GM12878 (cell line): ENCODE measurements at regions not wholly inside any gene's neighbourhood (a gene's known extent, or its start where the extent isn't known, plus 50 kb on each side); places are given as distances from the start of the nearest gene placed in this dataset.

ENCODE experiments used
- ATAC-seq: fragments of 200-7000 bp; cut with Tn5 transposase; 3 replicates; pipeline ENCODE4 v1.9.1; 2020; ENCODE audit warnings: mild to moderate bottlenecking, moderate library complexity
- BruUV-seq: library from RNA; stranded (reverse); fragments of 400-500 nt; replicated peaks from 2 replicates; lab custom pipeline; 2021; lab: Mats Ljungman, UMichigan
- CTCF ChIA-PET: fragments of 300-600 bp; sonication (Branson Sonifier 250); formaldehyde crosslinking; extraction: SDS; loops from one replicate; lab custom pipeline; 2021; ENCODE audit warnings: inconsistent platforms; lab: Yijun Ruan, JAX
- POLR2A ChIA-PET: fragments of 350-600 bp; formaldehyde crosslinking; extraction: SDS; loops from one replicate; lab custom pipeline; 2021; ENCODE audit warnings: inconsistent platforms; lab: Charles Lee
- RAD21 ChIA-PET: fragments of 300-600 bp; sonication (Branson Sonifier 250); formaldehyde crosslinking; loops from one replicate; lab custom pipeline; 2023; ENCODE audit warnings: antibody characterized with exemption; ENCODE audit not compliant: unreplicated experiment; lab: Charles Lee
- SMC1A ChIA-PET: fragments of 300-600 bp; sonication (Branson Sonifier 250); formaldehyde crosslinking; loops from one replicate; lab custom pipeline; 2023; ENCODE audit not compliant: unreplicated experiment, uncharacterized antibody; lab: Charles Lee
- DNase-seq: peaks from one replicate; pipeline ENCODE4 v3.0.0-alpha.2; 2011; ENCODE audit warnings: low read depth, low spot score
- FAIRE-seq: peaks from 3 replicates; lab custom pipeline; 2011; peaks lifted over from hg19 to GRCh38; lab: Jason Lieb, UNC
- H2AFZ ChIP-seq: 2 replicates; pipeline ENCODE4 v1.6.0; 2011; ENCODE audit warnings: low read depth, low read length, control low read depth; ENCODE audit not compliant: control insufficient read depth
- H3K27ac ChIP-seq: 2 replicates; pipeline ENCODE4 v1.5.1; 2011; ENCODE audit warnings: control low read depth; ENCODE audit not compliant: control insufficient read depth, insufficient read depth
- H3K27me3 ChIP-seq, 2 experiments: replicated peaks in 1 of 2; 2 replicates each; pipeline versions ENCODE4 v1.6.0 to v1.6.1; 2011; ENCODE audit warnings: low read length in 1 of 2; ENCODE audit not compliant: control insufficient read depth in 2 of 2, insufficient read depth in 2 of 2
- H3K36me3 ChIP-seq, 2 experiments: 2 replicates each; pipeline ENCODE4 v1.5.1; 2011; ENCODE audit warnings: low read length in 1 of 2; ENCODE audit not compliant: control insufficient read depth in 2 of 2, insufficient read depth in 2 of 2
- H3K4me1 ChIP-seq: 2 replicates; pipeline ENCODE4 v1.6.1; 2011; ENCODE audit warnings: mild to moderate bottlenecking, low read length, moderate library complexity, mixed read lengths; ENCODE audit not compliant: control insufficient read depth, insufficient read depth
- H3K4me2 ChIP-seq: 2 replicates; pipeline ENCODE4 v1.6.0; 2011; ENCODE audit warnings: control low read depth; ENCODE audit not compliant: control insufficient read depth, insufficient read depth
- H3K4me3 ChIP-seq: fragments of 200-600 bp; sonication (generic); 2 replicates; pipeline ENCODE4 v1.5.1; 2016
- H3K79me2 ChIP-seq: 2 replicates; pipeline ENCODE4 v1.6.0; 2011; ENCODE audit warnings: low read length; ENCODE audit not compliant: control insufficient read depth, insufficient read depth
- H3K9ac ChIP-seq: 2 replicates; pipeline ENCODE4 v1.8.0; 2011; ENCODE audit warnings: low read length, control low read depth, mixed read lengths; ENCODE audit not compliant: control insufficient read depth, insufficient read depth
- H3K9me3 ChIP-seq: replicated peaks from 3 replicates; pipeline ENCODE4 v1.5.1; 2011; ENCODE audit warnings: mild to moderate bottlenecking, low read length; ENCODE audit not compliant: control insufficient read depth, insufficient read depth
- H4K20me1 ChIP-seq: 2 replicates; pipeline ENCODE4 v1.6.0; 2011; ENCODE audit not compliant: control insufficient read depth, insufficient read depth
- CBX3 ChIP-seq: fragments of 200-600 bp; sonication (generic); IDR thresholded peaks from 2 replicates; pipeline ENCODE4 v1.6.1; 2016; ENCODE audit warnings: low read depth, borderline replicate concordance
- CHD2 ChIP-seq: IDR thresholded peaks from 2 replicates; pipeline ENCODE4 v1.6.1; 2011; ENCODE audit warnings: low read depth, low read length, improper control_type of control experiment, borderline replicate concordance
- ESRRA ChIP-seq: IDR thresholded peaks from 2 replicates; pipeline ENCODE4 v1.6.1; 2012; ENCODE audit warnings: mild to moderate bottlenecking, low read length, improper control_type of control experiment
- HSF1 ChIP-seq: fragments of 150-350 bp; IDR thresholded peaks from 2 replicates; pipeline ENCODE4 v1.6.1; 2014; ENCODE audit warnings: mild to moderate bottlenecking, low read depth, low read length
- IKZF1 ChIP-seq: fragments of 450-650 bp; conservative IDR thresholded peaks from 2 replicates; pipeline ENCODE4 v1.6.1; 2017; ENCODE audit warnings: antibody characterized with exemption, mild to moderate bottlenecking
- MXI1 ChIP-seq: fragments of 150-350 bp; IDR thresholded peaks from 2 replicates; pipeline ENCODE4 v1.6.1; 2011; ENCODE audit warnings: low read depth, mild to moderate bottlenecking, inconsistent platforms, low read length, improper control_type of control experiment
- RFX5 ChIP-seq: IDR thresholded peaks from 2 replicates; pipeline ENCODE4 v1.6.1; 2011; ENCODE audit warnings: low read depth, low read length, improper control_type of control experiment
- SIN3A ChIP-seq: IDR thresholded peaks from 2 replicates; pipeline ENCODE4 v1.6.1; 2012; ENCODE audit warnings: low read depth, low read length, improper control_type of control experiment
- SMAD1 ChIP-seq: fragments of 450-650 bp; IDR thresholded peaks from 2 replicates; pipeline ENCODE4 v1.6.1; 2018; ENCODE audit warnings: mild to moderate bottlenecking, low read depth; ENCODE audit not compliant: partially characterized antibody
- STAT3 ChIP-seq: IDR thresholded peaks from 2 replicates; pipeline ENCODE4 v1.6.1; 2011; ENCODE audit warnings: low read depth, low read length, improper control_type of control experiment
- TAF1 ChIP-seq: IDR thresholded peaks from 2 replicates; pipeline ENCODE4 v1.6.1; 2011; ENCODE audit warnings: mild to moderate bottlenecking, low read depth, low read length, borderline replicate concordance
- TCF7 ChIP-seq: IDR thresholded peaks from 2 replicates; pipeline ENCODE4 v1.6.1; 2014; ENCODE audit warnings: antibody characterized with exemption, borderline replicate concordance
- ZNF24 ChIP-seq: fragments of 450-650 bp; IDR thresholded peaks from 2 replicates; pipeline ENCODE4 v1.6.1; 2017; ENCODE audit warnings: antibody characterized with exemption, mild to moderate bottlenecking
- ZNF274 ChIP-seq: IDR thresholded peaks from one replicate; pipeline ENCODE4 v1.8.0; 2011; ENCODE audit not compliant: insufficient read length, insufficient read depth
- ZNF622 ChIP-seq: fragments of 450-650 bp; IDR thresholded peaks from 2 replicates; pipeline ENCODE4 v1.6.1; 2017; ENCODE audit warnings: mild to moderate bottlenecking, inconsistent platforms
- WGBS: methylation state at CpG from one replicate; pipeline ENCODE4 v1.1.6; 2016; ENCODE audit warnings: low lambda C conversion rate; ENCODE audit not compliant: insufficient replicate concordance, insufficient coverage; ENCODE audit errors: missing lambda C conversion rate; 5-methylcytosine and 5-hydroxymethylcytosine counted together
- in situ Hi-C: fragments of 300-500 bp; cut with MboI; formaldehyde crosslinking; loops from 9 replicates; pipeline ENCODE4 v1.14.3; 2018; ENCODE audit warnings: mixed read lengths
- intact Hi-C: fragments of 100-400 bp; cut with micrococcal nuclease; formaldehyde crosslinking; loops from one replicate; pipeline ENCODE4 v1.14.2; 2022; ENCODE audit not compliant: unreplicated experiment
- TF ChIP-seq, protein P1 (sequence below): fragments of 150-350 bp; IDR thresholded peaks from 2 replicates; pipeline ENCODE4 v1.6.1; 2016; ENCODE audit warnings: low read depth, low read length
- TF ChIP-seq, protein P2 (sequence below): IDR thresholded peaks from 2 replicates; pipeline ENCODE4 v1.6.1; 2011; ENCODE audit warnings: low read depth, mild to moderate bottlenecking, low read length, moderate library complexity, borderline replicate concordance; ENCODE audit errors: extremely low read depth
- TF ChIP-seq, protein P3 (sequence below): fragments of 450-650 bp; IDR thresholded peaks from 2 replicates; pipeline ENCODE4 v1.6.1; 2017; ENCODE audit warnings: mild to moderate bottlenecking, moderate library complexity

DNA sequence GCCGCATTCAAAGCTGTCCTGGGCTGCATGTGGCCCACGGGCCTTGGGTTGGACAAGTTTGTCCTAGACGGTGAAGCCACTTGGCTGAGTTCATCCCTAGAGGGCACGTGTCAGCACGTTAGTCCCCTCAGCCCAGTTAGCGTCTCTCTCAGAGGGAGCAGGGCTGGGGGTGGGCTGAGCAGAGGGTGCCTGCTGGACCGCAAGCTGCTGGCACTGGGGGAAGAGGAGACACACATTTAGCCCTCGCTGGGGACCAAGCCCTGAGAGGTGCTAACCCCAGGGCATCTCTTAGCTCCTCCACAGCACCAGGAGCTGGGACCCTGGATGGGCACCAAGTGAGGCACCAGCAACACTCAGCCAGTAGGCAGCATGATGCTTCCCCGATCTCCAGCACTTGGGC is 107.0 kb downstream of the SHANK2 start:
- in situ Hi-C loops: no loop called here
- 20% methylated on average over 9 of the region's 9 CpGs for WGBS
- no peak for DNase-seq
- H4K20me1 ChIP-seq: no peaks in the 10 kb centered on the region
- intact Hi-C loops: no loop called here
- no TSS peak for BruUV-seq
- no peak for ATAC-seq
- FAIRE-seq: no peak
- POLR2A ChIA-PET: no interaction called here
- H3K79me2 ChIP-seq: no peaks in the 10 kb centered on the region
- CTCF ChIA-PET: no interaction called here
- no peak overlapping the region for H3K9ac ChIP-seq
- H3K4me2 ChIP-seq: no peak overlapping the region
- TF ChIP-seq CHD2 (no peak), SMAD1 (no peak), MXI1 (no peak), STAT3 (no peak), ESRRA (no peak), ZNF622 (no peak), HSF1 (no peak), SIN3A (no peak), TCF7 (no peak), RFX5 (no peak), TAF1 (no peak), ZNF24 (no peak), ZNF274 (no peak), CBX3 (no peak), IKZF1 (no peak)
- TF ChIP-seq, protein P1, sequence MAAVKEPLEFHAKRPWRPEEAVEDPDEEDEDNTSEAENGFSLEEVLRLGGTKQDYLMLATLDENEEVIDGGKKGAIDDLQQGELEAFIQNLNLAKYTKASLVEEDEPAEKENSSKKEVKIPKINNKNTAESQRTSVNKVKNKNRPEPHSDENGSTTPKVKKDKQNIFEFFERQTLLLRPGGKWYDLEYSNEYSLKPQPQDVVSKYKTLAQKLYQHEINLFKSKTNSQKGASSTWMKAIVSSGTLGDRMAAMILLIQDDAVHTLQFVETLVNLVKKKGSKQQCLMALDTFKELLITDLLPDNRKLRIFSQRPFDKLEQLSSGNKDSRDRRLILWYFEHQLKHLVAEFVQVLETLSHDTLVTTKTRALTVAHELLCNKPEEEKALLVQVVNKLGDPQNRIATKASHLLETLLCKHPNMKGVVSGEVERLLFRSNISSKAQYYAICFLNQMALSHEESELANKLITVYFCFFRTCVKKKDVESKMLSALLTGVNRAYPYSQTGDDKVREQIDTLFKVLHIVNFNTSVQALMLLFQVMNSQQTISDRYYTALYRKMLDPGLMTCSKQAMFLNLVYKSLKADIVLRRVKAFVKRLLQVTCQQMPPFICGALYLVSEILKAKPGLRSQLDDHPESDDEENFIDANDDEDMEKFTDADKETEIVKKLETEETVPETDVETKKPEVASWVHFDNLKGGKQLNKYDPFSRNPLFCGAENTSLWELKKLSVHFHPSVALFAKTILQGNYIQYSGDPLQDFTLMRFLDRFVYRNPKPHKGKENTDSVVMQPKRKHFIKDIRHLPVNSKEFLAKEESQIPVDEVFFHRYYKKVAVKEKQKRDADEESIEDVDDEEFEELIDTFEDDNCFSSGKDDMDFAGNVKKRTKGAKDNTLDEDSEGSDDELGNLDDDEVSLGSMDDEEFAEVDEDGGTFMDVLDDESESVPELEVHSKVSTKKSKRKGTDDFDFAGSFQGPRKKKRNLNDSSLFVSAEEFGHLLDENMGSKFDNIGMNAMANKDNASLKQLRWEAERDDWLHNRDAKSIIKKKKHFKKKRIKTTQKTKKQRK: no peak
- TF ChIP-seq, protein P2, sequence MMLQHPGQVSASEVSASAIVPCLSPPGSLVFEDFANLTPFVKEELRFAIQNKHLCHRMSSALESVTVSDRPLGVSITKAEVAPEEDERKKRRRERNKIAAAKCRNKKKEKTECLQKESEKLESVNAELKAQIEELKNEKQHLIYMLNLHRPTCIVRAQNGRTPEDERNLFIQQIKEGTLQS: no peak
- TF ChIP-seq, protein P3, sequence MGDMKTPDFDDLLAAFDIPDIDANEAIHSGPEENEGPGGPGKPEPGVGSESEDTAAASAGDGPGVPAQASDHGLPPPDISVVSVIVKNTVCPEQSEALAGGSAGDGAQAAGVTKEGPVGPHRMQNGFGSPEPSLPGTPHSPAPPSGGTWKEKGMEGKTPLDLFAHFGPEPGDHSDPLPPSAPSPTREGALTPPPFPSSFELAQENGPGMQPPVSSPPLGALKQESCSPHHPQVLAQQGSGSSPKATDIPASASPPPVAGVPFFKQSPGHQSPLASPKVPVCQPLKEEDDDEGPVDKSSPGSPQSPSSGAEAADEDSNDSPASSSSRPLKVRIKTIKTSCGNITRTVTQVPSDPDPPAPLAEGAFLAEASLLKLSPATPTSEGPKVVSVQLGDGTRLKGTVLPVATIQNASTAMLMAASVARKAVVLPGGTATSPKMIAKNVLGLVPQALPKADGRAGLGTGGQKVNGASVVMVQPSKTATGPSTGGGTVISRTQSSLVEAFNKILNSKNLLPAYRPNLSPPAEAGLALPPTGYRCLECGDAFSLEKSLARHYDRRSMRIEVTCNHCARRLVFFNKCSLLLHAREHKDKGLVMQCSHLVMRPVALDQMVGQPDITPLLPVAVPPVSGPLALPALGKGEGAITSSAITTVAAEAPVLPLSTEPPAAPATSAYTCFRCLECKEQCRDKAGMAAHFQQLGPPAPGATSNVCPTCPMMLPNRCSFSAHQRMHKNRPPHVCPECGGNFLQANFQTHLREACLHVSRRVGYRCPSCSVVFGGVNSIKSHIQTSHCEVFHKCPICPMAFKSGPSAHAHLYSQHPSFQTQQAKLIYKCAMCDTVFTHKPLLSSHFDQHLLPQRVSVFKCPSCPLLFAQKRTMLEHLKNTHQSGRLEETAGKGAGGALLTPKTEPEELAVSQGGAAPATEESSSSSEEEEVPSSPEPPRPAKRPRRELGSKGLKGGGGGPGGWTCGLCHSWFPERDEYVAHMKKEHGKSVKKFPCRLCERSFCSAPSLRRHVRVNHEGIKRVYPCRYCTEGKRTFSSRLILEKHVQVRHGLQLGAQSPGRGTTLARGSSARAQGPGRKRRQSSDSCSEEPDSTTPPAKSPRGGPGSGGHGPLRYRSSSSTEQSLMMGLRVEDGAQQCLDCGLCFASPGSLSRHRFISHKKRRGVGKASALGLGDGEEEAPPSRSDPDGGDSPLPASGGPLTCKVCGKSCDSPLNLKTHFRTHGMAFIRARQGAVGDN: no peak
- SMC1A ChIA-PET: no interaction called here
- H2AFZ ChIP-seq: no peak overlapping the region
- H3K4me3 ChIP-seq: no peak overlapping the region
- H3K27ac ChIP-seq: no peak overlapping the region
- RAD21 ChIA-PET: no interaction called here
- no peaks in the 10 kb centered on the region for H3K4me1 ChIP-seq
- H3K27me3 ChIP-seq: no peaks in the 10 kb centered on the region
- no peaks in the 10 kb centered on the region for H3K9me3 ChIP-seq
- no peaks in the 10 kb centered on the region for H3K36me3 ChIP-seq
